Stomach (tissue), 8 donors: ENCODE measurements at regions not wholly inside any gene's neighbourhood (a gene's known extent, or its start where the extent isn't known, plus 50 kb on each side); places are given as distances from the start of the nearest gene placed in this dataset.

Experiments used
- DNase-seq, 2 donors: peaks; one replicate each; pipeline versions ENCODE4 v3.0.0 to v3.0.0-alpha.2; 2013 to 2019
- H3K27ac ChIP-seq, 5 donors: fragments of 200-600 bp in 4 of 5; sonication (generic) in 4 of 5; one replicate each; pipeline ENCODE4 v1.5.1; 2013 to 2019; ENCODE audit warnings: mild to moderate bottlenecking in 1 of 5, moderate library complexity in 1 of 5
- H3K27me3 ChIP-seq, 3 donors: fragments of 200-600 bp; sonication (generic); one replicate each; pipeline ENCODE4 v1.5.1; 2017 to 2019; ENCODE audit warnings: mixed run types in 1 of 3
- H3K36me3 ChIP-seq, 4 donors: fragments of 200-600 bp; sonication (generic); 1 replicate in 3 of 4; 2 replicates in 1 of 4; pipeline ENCODE4 v1.5.1; 2016 to 2019
- H3K4me1 ChIP-seq, 4 donors: fragments of 200-600 bp; sonication (generic); one replicate each; pipeline ENCODE4 v1.5.1; 2016 to 2019
- H3K4me3 ChIP-seq, 4 donors: fragments of 200-600 bp; sonication (generic) in 3 of 4; one replicate each; pipeline ENCODE4 v1.5.1; 2016 to 2019; ENCODE audit warnings: mild to moderate bottlenecking in 1 of 4
- H3K9me3 ChIP-seq, 4 donors: fragments of 200-600 bp; sonication (generic); one replicate each; pipeline ENCODE4 v1.5.1; 2016 to 2019
- EP300 ChIP-seq: sonication (generic); formaldehyde crosslinking; IDR thresholded peaks from one replicate; pipeline ENCODE4 v1.6.1; 2017; ENCODE audit warnings: antibody characterized with exemption
- POLR2A ChIP-seq, 4 donors: fragments of 450-650 bp; IDR thresholded peaks; one replicate each; pipeline ENCODE4 v1.6.1; 2016; ENCODE audit warnings: antibody characterized with exemption in 4 of 4, control low read depth in 2 of 4, mild to moderate bottlenecking in 1 of 4, moderate library complexity in 1 of 4
- POLR2AphosphoS5 ChIP-seq, 3 donors: sonication (generic); formaldehyde crosslinking; IDR thresholded peaks; one replicate each; pipeline ENCODE4 v1.6.1; 2016; ENCODE audit warnings: antibody characterized with exemption in 3 of 3
- WGBS, 5 donors: extraction: QIAGEN DNeasy Blood & Tissue Kit in 3 of 5; methylation state at CpG; one replicate each; pipeline versions ENCODE4 v1.1.5 to v1.1.7; 2013 to 2018; 5-methylcytosine and 5-hydroxymethylcytosine counted together
- intact Hi-C: fragments of 100-400 bp; cut with DNase I; formaldehyde crosslinking; loops from one replicate; pipeline ENCODE4 v1.15.1; 2023; ENCODE audit warnings: low total_unique reads
- TF ChIP-seq, protein P1 (sequence below), 7 experiments: fragments of 450-650 bp in 4 of 7; fragments of 200-600 bp in 3 of 7; sonication (generic) in 3 of 7; IDR thresholded peaks; one replicate each; pipeline ENCODE4 v1.5.1; 2016 to 2019; ENCODE audit warnings: antibody characterized with exemption in 7 of 7, control low read depth in 2 of 7, mild to moderate bottlenecking in 1 of 7
- donor health status: healthy with polysubstance abuse.
- donor health status: Bipolar disorder and iron deficiency.
- donor health status: healthy.

DNA sequence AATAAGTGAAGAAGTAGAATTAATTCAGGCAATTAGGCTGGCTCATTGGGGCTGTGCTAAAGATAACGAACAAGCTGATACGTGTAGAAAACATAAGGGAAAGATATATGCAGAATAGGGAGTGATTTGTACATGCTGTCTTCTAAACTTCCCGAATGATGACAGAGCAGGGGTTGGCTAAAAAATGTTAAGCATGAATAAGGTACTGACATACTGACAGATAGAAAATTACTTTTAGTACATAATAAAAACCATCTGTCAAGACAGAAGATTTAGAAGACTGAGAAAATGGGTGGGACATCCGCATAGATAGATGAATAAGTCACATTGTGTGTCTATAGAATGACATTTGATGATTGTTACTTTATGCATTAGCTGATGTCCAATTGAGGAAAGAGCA is 158.8 kb upstream of the ZNF804B start:
- TF ChIP-seq POLR2AphosphoS5 (IDR thresholded peaks at IDR 0.05) (no peak), EP300 (no peak), POLR2A (IDR thresholded peaks at IDR 0.05) (no peak)
- TF ChIP-seq, protein P1, sequence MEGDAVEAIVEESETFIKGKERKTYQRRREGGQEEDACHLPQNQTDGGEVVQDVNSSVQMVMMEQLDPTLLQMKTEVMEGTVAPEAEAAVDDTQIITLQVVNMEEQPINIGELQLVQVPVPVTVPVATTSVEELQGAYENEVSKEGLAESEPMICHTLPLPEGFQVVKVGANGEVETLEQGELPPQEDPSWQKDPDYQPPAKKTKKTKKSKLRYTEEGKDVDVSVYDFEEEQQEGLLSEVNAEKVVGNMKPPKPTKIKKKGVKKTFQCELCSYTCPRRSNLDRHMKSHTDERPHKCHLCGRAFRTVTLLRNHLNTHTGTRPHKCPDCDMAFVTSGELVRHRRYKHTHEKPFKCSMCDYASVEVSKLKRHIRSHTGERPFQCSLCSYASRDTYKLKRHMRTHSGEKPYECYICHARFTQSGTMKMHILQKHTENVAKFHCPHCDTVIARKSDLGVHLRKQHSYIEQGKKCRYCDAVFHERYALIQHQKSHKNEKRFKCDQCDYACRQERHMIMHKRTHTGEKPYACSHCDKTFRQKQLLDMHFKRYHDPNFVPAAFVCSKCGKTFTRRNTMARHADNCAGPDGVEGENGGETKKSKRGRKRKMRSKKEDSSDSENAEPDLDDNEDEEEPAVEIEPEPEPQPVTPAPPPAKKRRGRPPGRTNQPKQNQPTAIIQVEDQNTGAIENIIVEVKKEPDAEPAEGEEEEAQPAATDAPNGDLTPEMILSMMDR (IDR thresholded peaks at IDR 0.05) = no peak
- Histone ChIP-seq H3K4me3 (no peak overlapping the region), H3K36me3 (no peaks in the 10 kb centered on the region), H3K27me3 (no peaks in the 10 kb centered on the region), H3K27ac (no peak overlapping the region), H3K4me1 (no peaks in the 10 kb centered on the region), H3K9me3 (no peaks in the 10 kb centered on the region)
- DNase-seq = no peak
- intact Hi-C loops = no loop called here
- 81 to 87% (median 84%) methylated on average over 4 of the region's 4 CpGs for WGBS, 5 donors

DNA sequence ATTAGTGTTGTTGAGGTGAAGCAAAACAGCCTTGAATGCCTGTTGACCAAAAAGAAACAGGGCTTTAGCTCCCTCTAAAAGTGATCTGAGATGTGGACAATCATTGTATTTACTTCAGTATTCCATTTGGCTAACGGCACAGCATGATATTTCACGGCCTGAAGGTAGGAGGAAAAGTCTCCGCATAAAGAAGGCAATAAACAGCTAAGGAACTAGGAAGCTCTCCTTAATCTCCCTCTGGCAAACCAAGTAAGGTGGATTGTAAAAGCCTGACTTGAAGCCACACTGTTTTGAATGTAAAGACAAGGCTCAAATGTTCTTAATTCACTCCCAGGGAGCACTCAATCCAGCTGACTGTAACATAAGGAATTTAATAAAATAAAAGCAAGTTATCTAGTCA is 160.0 kb upstream of the ZNF804B start:
- TF ChIP-seq, protein P1 (IDR thresholded peaks at IDR 0.05) = no peak
- TF ChIP-seq POLR2A (IDR thresholded peaks at IDR 0.05) (no peak), EP300 (no peak), POLR2AphosphoS5 (IDR thresholded peaks at IDR 0.05) (no peak)
- intact Hi-C loops = no loop called here
- no peaks in the 10 kb centered on the region for H3K9me3 ChIP-seq
- no peaks in the 10 kb centered on the region for H3K4me1 ChIP-seq
- H3K27me3 ChIP-seq = no peaks in the 10 kb centered on the region
- no peaks in the 10 kb centered on the region for H3K36me3 ChIP-seq
- whole genome bisulfite sequencing, 5 donors = 66 to 82% (median 73%) methylated on average over 3 of the region's 3 CpGs
- H3K4me3 ChIP-seq = no peak overlapping the region
- no peak for DNase-seq
- no peak overlapping the region for H3K27ac ChIP-seq

DNA sequence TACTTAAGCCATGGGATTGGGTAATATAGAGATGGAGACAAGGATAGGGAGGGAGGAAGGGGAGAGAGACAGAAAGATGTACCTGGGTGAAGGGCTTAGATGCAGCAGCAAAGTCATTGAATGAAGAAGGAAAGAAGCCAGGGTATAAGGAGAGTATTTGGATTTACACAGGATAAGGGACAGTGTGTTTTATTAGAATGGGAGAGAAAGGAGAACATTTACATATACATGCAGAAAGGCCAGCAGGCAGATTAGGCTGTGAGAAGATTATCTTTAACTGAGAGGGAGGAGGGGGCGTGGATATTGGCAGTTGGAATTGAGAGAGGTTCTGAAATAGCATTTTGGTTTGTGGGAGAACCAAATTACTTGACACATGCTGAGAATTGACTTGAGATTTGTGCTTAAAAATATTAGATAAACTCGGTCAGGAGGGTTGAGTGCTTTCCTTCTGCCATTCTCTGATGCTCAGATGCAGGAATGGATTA is 161.5 kb upstream of the ZNF804B start:
- no peak overlapping the region for H3K27ac ChIP-seq
- H3K4me3 ChIP-seq = no peak overlapping the region
- peaks cover 0 to 4% (median under 1%) of the 10 kb centered on the region in 4 donors for H3K9me3 ChIP-seq
- H3K27me3 ChIP-seq = no peaks in the 10 kb centered on the region
- 59 to 71% (median 65%) methylated on average over 2 of the region's 2 CpGs for WGBS, 5 donors
- TF ChIP-seq, protein P1 (IDR thresholded peaks at IDR 0.05) = no peak
- TF ChIP-seq EP300 = no peak
- DNase-seq = no peak
- no peaks in the 10 kb centered on the region for H3K36me3 ChIP-seq
- no peaks in the 10 kb centered on the region for H3K4me1 ChIP-seq
- intact Hi-C loops = no loop called here

DNA sequence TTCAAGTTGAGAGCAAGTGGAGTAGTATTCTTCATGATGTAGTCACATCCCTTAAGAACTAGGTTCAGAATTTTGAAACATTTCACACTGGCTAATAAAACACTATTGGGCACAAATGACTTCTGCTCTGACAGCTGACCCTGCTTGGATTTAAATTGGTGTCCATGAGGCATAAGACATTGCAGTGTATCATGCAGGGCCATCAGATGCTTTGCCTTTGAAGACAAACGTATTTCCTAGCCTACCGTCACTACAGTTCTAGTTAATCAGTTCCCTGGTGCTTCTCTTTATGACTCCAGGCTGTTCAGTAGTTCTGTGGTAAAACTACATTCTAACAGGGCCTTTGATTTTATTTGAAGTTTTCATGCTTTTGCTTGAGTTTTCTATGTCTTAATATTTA is 168.5 kb upstream of the ZNF804B start:
- Histone ChIP-seq H3K27ac (no peak overlapping the region), H3K4me1 (no peaks in the 10 kb centered on the region), H3K4me3 (no peak overlapping the region), H3K9me3 (peaks cover 0 to 11% (median 2%) of the 10 kb centered on the region in 4 donors), H3K27me3 (no peaks in the 10 kb centered on the region), H3K36me3 (no peaks in the 10 kb centered on the region)
- TF ChIP-seq POLR2AphosphoS5 (IDR thresholded peaks at IDR 0.05) (no peak), EP300 (no peak), POLR2A (IDR thresholded peaks at IDR 0.05) (no peak)
- TF ChIP-seq, protein P1 (IDR thresholded peaks at IDR 0.05) = no peak
- 59 to 73% (median 66%) methylated on average over 2 of the region's 2 CpGs for WGBS, 5 donors
- intact Hi-C loops = no loop called here
- DNase-seq = no peak
